Activated naive CD4-positive, alpha-beta T cell treated with anti-CD3 and anti-CD28 coated beads, Interleukin-2, amount 50 U/mL, for 24 hours (primary cell): ENCODE measurements at regions not wholly inside any gene's neighbourhood (a gene's known extent, or its start where the extent isn't known, plus 50 kb on each side); places are given as distances from the start of the nearest gene placed in this dataset.
"Not testable (repeated sequence)": the region's sequence is repeated elsewhere in the genome, so short reads cannot be mapped to it uniquely, and the experiment has no call there.

Experiments
- H3K27ac Mint-ChIP-seq: one replicate; pipeline ENCODE4 v1.8.0; 2021; ENCODE audit warnings: mild to moderate bottlenecking, mixed read lengths
- H3K27me3 Mint-ChIP-seq: one replicate; pipeline ENCODE4 v1.8.0; 2021; ENCODE audit warnings: mixed read lengths
- H3K36me3 Mint-ChIP-seq: one replicate; pipeline ENCODE4 v1.8.0; 2021; ENCODE audit warnings: mixed read lengths
- H3K4me1 Mint-ChIP-seq: one replicate; pipeline ENCODE4 v1.8.0; 2021; ENCODE audit warnings: mixed read lengths
- H3K4me3 Mint-ChIP-seq: one replicate; pipeline ENCODE4 v1.8.0; 2021; ENCODE audit warnings: mild to moderate bottlenecking, mixed read lengths
- H3K9me3 Mint-ChIP-seq: one replicate; pipeline ENCODE4 v1.8.0; 2021; ENCODE audit warnings: mixed read lengths

GRCh38 chr6:74474046-74474445 is 731.8 kb downstream of the COL12A1 start:
- H3K9me3 Mint-ChIP-seq, H3K27me3 Mint-ChIP-seq, H3K4me1 Mint-ChIP-seq, H3K4me3 Mint-ChIP-seq, H3K27ac Mint-ChIP-seq, H3K36me3 Mint-ChIP-seq: not testable (repeated sequence)

- not testable (repeated sequence) for H3K36me3 Mint-ChIP-seq, H3K27ac Mint-ChIP-seq, H3K27me3 Mint-ChIP-seq, H3K4me1 Mint-ChIP-seq, H3K9me3 Mint-ChIP-seq, H3K4me3 Mint-ChIP-seq
Observed at GRCh38 chr6:74468552-74468951, 737.3 kb downstream of the COL12A1 start.

GRCh38 chr6:74467533-74468215 is 738.2 kb downstream of the COL12A1 start:
- H3K36me3 Mint-ChIP-seq: no peaks in the 10 kb centered on the region
- H3K4me1 Mint-ChIP-seq: no peaks in the 10 kb centered on the region
- H3K27ac Mint-ChIP-seq: no peak overlapping the region
- no peaks in the 10 kb centered on the region for H3K27me3 Mint-ChIP-seq
- no peaks in the 10 kb centered on the region for H3K9me3 Mint-ChIP-seq
- no peak overlapping the region for H3K4me3 Mint-ChIP-seq

- Mint-ChIP-seq H3K36me3 (no peaks in the 10 kb centered on the region), H3K27me3 (no peaks in the 10 kb centered on the region), H3K4me3 (no peak overlapping the region), H3K4me1 (no peaks in the 10 kb centered on the region), H3K27ac (no peak overlapping the region), H3K9me3 (no peaks in the 10 kb centered on the region)
Observed at GRCh38 chr6:74466572-74466971, 739.3 kb downstream of the COL12A1 start.

DNA sequence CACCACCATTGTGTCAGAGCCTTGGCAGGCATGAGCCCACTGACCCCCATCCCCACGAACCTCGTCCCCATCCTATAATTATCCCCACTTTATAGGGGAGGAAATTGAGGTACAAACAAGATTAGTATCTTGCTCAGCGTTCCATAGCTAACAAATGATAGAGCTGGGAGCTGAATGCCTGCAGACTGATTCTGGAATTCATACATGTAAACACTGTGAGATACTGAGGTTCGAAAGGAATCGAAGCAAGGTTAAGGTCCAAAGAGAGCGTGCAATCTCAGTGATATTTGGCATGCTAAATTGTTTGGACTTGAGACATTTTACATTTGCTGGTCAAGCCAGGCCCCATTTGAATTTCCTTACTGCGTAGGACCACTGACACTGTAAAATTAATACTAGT is 746.6 kb downstream of the COL12A1 start:
- H3K4me1 Mint-ChIP-seq: no peaks in the 10 kb centered on the region
- no peaks in the 10 kb centered on the region for H3K9me3 Mint-ChIP-seq
- no peaks in the 10 kb centered on the region for H3K36me3 Mint-ChIP-seq
- H3K4me3 Mint-ChIP-seq: no peak overlapping the region
- no peak overlapping the region for H3K27ac Mint-ChIP-seq
- no peaks in the 10 kb centered on the region for H3K27me3 Mint-ChIP-seq

- H3K9me3 Mint-ChIP-seq: no peaks in the 10 kb centered on the region
- no peak overlapping the region for H3K4me3 Mint-ChIP-seq
- H3K27ac Mint-ChIP-seq: no peak overlapping the region
- H3K36me3 Mint-ChIP-seq: no peaks in the 10 kb centered on the region
- H3K27me3 Mint-ChIP-seq: no peaks in the 10 kb centered on the region
- no peaks in the 10 kb centered on the region for H3K4me1 Mint-ChIP-seq
Observed at GRCh38 chr6:74458536-74458935, 747.3 kb downstream of the COL12A1 start.

DNA sequence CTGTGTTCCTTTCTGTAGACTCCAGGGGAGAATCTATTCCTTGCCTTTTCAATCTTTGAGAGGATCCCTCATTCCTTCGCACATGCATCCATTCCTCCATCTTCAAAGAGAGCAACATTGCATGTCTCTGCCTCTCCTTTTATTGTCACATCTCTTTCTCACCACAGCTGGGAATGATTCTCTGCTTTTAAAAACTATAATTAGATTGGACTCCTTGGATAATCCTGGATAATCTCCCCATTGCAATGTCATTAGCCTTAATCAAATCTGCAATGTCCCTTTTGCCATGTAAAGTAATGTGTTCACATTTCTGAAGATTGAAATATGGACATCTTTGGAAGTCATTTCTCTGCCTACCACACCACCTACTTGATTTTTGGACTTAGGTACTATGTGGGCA is 750.1 kb downstream of the COL12A1 start:
- Mint-ChIP-seq H3K27ac (no peak overlapping the region), H3K36me3 (no peaks in the 10 kb centered on the region), H3K4me1 (no peaks in the 10 kb centered on the region), H3K9me3 (no peaks in the 10 kb centered on the region), H3K27me3 (no peaks in the 10 kb centered on the region), H3K4me3 (no peak overlapping the region)

- Mint-ChIP-seq H3K27ac (no peak overlapping the region), H3K27me3 (no peaks in the 10 kb centered on the region), H3K9me3 (no peaks in the 10 kb centered on the region), H3K4me3 (no peak overlapping the region), H3K4me1 (no peaks in the 10 kb centered on the region), H3K36me3 (no peaks in the 10 kb centered on the region)
Observed at GRCh38 chr6:74451953-74452352, 753.9 kb downstream of the COL12A1 start.

DNA sequence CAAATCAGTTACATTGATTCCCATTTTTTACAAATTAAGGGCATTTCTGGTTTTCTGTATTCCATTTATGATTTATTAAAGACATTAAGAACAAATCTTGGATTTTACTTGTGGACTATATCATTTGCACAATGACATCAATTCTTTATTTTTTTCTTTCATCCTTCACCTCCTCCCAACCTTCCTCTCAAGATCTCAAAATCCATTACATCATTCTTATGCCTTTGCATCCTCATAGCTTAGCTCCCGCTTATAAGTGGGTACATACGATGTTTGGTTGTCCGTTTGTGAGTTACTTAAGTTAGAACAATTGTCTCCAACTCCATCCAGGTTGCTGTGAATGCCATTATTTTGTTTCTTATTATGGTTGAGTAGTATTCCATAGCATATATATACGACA is 752.8 kb downstream of the CD109 start:
- no peaks in the 10 kb centered on the region for H3K9me3 Mint-ChIP-seq
- no peaks in the 10 kb centered on the region for H3K4me1 Mint-ChIP-seq
- H3K36me3 Mint-ChIP-seq: no peaks in the 10 kb centered on the region
- H3K27ac Mint-ChIP-seq: no peak overlapping the region
- no peaks in the 10 kb centered on the region for H3K27me3 Mint-ChIP-seq
- H3K4me3 Mint-ChIP-seq: no peak overlapping the region

DNA sequence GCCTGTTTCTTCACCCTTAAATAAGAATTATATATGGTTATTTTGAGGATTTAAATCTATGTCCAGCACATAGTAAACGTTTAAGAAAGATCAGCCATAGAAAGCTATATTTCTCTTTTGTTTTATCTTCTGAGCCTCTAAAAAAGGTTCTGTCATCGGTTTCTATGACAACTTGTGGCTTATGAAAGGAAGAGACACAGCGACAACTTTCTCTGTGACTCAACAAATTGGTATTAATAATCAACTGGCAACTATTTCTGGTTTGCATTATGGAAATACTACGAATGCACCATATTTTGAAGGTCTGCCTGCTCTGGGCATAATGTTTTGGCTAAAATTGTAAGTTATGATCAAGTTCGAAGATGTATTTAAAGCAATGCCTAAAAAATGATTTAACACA is 751.0 kb downstream of the CD109 start:
- no peaks in the 10 kb centered on the region for H3K36me3 Mint-ChIP-seq
- H3K27me3 Mint-ChIP-seq: no peaks in the 10 kb centered on the region
- no peaks in the 10 kb centered on the region for H3K4me1 Mint-ChIP-seq
- H3K4me3 Mint-ChIP-seq: no peak overlapping the region
- no peak overlapping the region for H3K27ac Mint-ChIP-seq
- no peaks in the 10 kb centered on the region for H3K9me3 Mint-ChIP-seq

DNA sequence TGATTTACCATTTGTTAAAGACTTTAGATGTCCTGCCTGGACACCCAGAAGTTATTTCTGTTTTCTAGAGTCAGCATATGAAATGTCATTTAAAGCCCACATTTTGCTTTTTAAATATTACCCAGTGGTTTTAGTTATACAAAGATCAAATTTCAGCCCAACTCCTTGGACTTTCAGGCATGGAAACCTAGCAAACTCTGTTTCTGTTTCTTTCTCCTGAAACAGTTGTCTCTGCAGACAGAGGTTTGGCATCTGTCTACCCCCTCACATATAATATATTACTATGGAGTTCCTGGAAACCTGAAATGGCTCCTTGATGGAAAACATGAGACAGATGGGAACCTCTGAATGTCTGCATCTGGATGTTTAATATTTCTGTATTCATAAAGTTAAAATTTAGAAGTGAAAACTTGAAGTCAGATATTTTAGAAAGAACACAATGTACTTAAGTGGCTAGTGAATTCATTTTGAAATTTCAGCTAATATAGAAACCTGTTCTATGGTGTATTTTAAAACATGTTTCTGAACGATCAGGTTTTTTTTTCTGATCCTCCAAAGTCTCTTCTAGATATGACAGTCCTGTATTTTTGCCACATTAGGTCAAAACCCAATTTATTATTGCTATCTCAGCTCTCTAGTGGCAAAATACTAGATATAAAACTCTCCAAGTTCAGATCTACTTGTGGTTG is 743.3 kb downstream of the CD109 start:
- no peaks in the 10 kb centered on the region for H3K9me3 Mint-ChIP-seq

DNA sequence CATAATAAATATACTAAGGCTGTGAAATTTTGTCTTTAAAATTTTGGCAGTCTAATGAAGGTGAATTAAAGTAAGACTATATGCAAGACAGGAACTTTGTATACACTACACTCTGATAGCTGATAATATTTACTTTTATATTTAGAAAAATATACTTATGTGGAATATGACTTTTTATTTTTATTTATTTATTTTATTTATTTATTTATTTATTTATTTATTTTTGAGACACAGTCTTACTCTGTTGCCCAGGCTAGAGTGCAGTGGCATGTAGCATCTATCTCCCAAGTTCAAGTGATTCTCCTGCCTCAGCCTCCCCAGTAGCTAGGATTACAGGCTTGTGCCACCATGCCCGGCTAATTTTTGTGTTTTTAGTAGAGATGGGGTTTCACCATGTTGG is 742.4 kb downstream of the CD109 start:
- not testable (repeated sequence) for H3K9me3 Mint-ChIP-seq, H3K36me3 Mint-ChIP-seq, H3K27me3 Mint-ChIP-seq, H3K4me1 Mint-ChIP-seq, H3K4me3 Mint-ChIP-seq, H3K27ac Mint-ChIP-seq

More for the DNA sequence above, 743.3 kb downstream of the CD109 start:
- Mint-ChIP-seq H3K4me1 (no peaks in the 10 kb centered on the region), H3K36me3 (no peaks in the 10 kb centered on the region), H3K4me3 (no peak overlapping the region), H3K27ac (no peak overlapping the region), H3K27me3 (no peaks in the 10 kb centered on the region)

- no peak overlapping the region for H3K4me3 Mint-ChIP-seq
- H3K27ac Mint-ChIP-seq: no peak overlapping the region
- no peaks in the 10 kb centered on the region for H3K9me3 Mint-ChIP-seq
- no peaks in the 10 kb centered on the region for H3K27me3 Mint-ChIP-seq
- no peaks in the 10 kb centered on the region for H3K4me1 Mint-ChIP-seq
- no peaks in the 10 kb centered on the region for H3K36me3 Mint-ChIP-seq
Observed at GRCh38 chr6:74434171-74434570, 738.2 kb downstream of the CD109 start.

DNA sequence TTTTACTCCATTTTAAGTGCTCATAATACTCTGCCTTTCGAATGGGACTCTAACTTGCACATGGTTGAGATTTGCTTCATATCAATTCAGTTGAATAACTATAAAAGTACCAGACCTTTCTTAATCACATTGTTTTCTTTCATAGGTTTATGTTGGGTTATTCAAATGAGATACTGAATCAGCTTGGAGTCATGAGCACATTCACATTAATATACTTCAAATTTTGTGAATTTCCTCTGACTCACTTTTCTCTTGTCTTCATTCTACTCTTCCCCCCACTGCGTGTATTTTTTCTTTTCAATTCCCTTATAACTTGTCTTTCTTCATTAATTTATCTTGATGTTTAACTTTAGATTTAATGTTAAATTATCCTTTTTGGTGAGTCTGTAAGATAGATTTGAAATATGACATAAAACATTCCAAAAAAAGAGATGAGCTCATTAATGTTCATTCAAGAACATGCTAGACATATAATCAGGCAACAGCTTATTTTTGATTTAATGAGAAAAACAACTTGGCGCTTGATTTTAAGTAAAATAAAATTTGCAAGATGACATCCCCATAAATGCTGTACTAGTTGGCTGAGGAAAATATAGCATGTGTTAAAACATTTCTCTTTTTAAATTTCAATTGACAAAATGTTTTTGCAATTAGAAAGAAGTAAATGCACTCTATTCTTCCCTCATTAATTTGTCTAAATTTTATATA is 736.0 kb downstream of the CD109 start:
- no peak overlapping the region for H3K27ac Mint-ChIP-seq
- H3K4me3 Mint-ChIP-seq: no peak overlapping the region
- H3K4me1 Mint-ChIP-seq: no peaks in the 10 kb centered on the region
- H3K36me3 Mint-ChIP-seq: no peaks in the 10 kb centered on the region
- peaks cover under 1% of the 10 kb centered on the region for H3K9me3 Mint-ChIP-seq
- H3K27me3 Mint-ChIP-seq: no peaks in the 10 kb centered on the region

GRCh38 chr6:74420221-74420620 is 724.2 kb downstream of the CD109 start:
- Mint-ChIP-seq H3K4me3 (no peak overlapping the region), H3K27me3 (no peaks in the 10 kb centered on the region), H3K9me3 (peaks cover 21% of the 10 kb centered on the region), H3K4me1 (no peaks in the 10 kb centered on the region), H3K27ac (no peak overlapping the region), H3K36me3 (no peaks in the 10 kb centered on the region)

DNA sequence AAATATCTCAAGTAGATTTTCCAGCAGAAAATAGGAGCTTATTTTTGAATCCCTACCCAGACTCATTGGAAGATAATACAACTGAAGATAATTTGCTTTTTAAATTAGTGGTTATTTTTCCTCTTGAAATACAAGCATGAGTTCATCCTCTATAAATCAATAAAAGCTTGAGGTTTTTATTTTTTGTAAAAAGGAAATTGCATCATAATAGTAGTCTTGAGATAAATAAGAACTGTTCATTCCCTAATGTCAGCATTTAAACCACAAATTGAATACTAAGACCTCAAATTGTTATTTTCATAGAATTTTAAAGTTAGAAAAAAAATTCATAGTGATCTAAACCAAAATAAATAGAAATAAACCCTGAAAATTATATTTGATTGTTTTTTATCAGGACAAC is 719.1 kb downstream of the CD109 start:
- H3K36me3 Mint-ChIP-seq: no peaks in the 10 kb centered on the region
- peaks cover 4% of the 10 kb centered on the region for H3K9me3 Mint-ChIP-seq
- no peak overlapping the region for H3K27ac Mint-ChIP-seq
- H3K27me3 Mint-ChIP-seq: no peaks in the 10 kb centered on the region
- no peak overlapping the region for H3K4me3 Mint-ChIP-seq
- no peaks in the 10 kb centered on the region for H3K4me1 Mint-ChIP-seq
